ENCODE measurements at regions not wholly inside any gene's neighbourhood (a gene's known extent, or its start where the extent isn't known, plus 50 kb on each side); places are given as distances from the start of the nearest gene placed in this dataset.
"Not testable (repeated sequence)": the region's sequence is repeated elsewhere in the genome, so short reads cannot be mapped to it uniquely, and the experiment has no call there.

DNA sequence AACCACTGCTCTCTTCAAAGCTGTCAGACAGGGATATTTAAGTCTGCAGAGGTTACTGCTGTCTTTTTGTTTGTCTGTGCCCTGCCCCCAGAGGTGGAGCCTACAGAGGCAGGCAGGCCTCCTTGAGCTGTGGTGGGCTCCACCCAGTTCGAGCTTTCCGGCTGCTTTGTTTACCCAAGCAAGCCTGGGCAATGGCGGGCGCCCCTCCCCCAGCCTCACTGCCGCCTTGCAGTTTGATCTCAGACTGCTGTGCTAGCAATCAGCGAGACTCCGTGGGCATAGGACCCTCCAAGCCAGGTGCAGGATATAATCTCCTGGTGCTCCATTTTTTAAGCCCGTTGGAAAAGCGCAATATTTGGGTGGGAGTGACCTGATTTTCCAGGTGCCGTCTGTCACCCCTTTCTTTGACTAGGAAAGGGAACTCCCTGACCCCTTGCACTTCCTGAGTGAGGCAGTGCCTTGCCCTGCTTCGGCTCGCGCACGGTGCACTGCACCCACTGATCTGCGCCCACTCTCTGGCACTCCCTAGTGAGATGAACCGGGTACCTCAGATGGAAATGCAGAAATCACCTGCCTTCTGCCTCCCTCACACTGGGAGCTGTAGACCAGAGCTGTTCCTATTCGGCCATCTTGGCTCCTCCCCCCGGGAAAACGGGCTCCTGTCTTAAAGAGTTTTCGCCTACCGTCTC is 758.3 kb upstream of the NXPH2 start:
- TF ChIP-seq, protein P1, sequence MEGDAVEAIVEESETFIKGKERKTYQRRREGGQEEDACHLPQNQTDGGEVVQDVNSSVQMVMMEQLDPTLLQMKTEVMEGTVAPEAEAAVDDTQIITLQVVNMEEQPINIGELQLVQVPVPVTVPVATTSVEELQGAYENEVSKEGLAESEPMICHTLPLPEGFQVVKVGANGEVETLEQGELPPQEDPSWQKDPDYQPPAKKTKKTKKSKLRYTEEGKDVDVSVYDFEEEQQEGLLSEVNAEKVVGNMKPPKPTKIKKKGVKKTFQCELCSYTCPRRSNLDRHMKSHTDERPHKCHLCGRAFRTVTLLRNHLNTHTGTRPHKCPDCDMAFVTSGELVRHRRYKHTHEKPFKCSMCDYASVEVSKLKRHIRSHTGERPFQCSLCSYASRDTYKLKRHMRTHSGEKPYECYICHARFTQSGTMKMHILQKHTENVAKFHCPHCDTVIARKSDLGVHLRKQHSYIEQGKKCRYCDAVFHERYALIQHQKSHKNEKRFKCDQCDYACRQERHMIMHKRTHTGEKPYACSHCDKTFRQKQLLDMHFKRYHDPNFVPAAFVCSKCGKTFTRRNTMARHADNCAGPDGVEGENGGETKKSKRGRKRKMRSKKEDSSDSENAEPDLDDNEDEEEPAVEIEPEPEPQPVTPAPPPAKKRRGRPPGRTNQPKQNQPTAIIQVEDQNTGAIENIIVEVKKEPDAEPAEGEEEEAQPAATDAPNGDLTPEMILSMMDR (IDR thresholded peaks at IDR 0.05) = not testable (repeated sequence)
- TF ChIP-seq EP300 (IDR thresholded peaks at IDR 0.05; ENCODE audit: low read depth); POLR2A (IDR thresholded peaks at IDR 0.05): not testable (repeated sequence)
